Keratinocyte (primary cell): ENCODE measurements at regions not wholly inside any gene's neighbourhood (a gene's known extent, or its start where the extent isn't known, plus 50 kb on each side); places are given as distances from the start of the nearest gene placed in this dataset.

Experiments used
- DNase-seq: peaks from one replicate; pipeline ENCODE4 v3.0.0-alpha.2; 2011; ENCODE audit warnings: low read depth, missing footprints, low spot score
- FAIRE-seq: peaks from 2 replicates; lab custom pipeline; 2011; peaks lifted over from hg19 to GRCh38; lab: Jason Lieb, UNC
- H2AFZ ChIP-seq: 2 replicates; pipeline ENCODE4 v1.6.0; 2012; ENCODE audit warnings: low read length, control low read depth, inconsistent platforms; ENCODE audit not compliant: control insufficient read depth
- H3K27ac ChIP-seq: 2 replicates; pipeline ENCODE4 v1.5.1; 2011; ENCODE audit warnings: low read length; ENCODE audit not compliant: control insufficient read depth, insufficient read depth
- H3K27me3 ChIP-seq: 3 replicates; pipeline ENCODE4 v1.6.0; 2011; ENCODE audit warnings: low read length; ENCODE audit not compliant: control insufficient read depth, insufficient read depth; ENCODE audit errors: extremely low read depth
- H3K36me3 ChIP-seq, 2 experiments: 2 replicates in 1 of 2; 3 replicates in 1 of 2; pipeline ENCODE4 v1.5.1; 2011; ENCODE audit warnings: low read length in 2 of 2, mild to moderate bottlenecking in 1 of 2; ENCODE audit not compliant: control insufficient read depth in 2 of 2, insufficient read depth in 2 of 2; ENCODE audit errors: extremely low read depth in 1 of 2
- H3K4me1 ChIP-seq: 3 replicates; pipeline ENCODE4 v1.5.1; 2011; ENCODE audit warnings: low read length; ENCODE audit not compliant: control insufficient read depth, insufficient read depth; ENCODE audit errors: extremely low read depth
- H3K4me2 ChIP-seq: 3 replicates; pipeline ENCODE4 v1.6.0; 2011; ENCODE audit warnings: low read depth, low read length; ENCODE audit not compliant: control insufficient read depth, insufficient read depth; ENCODE audit errors: extremely low read depth
- H3K4me3 ChIP-seq, 3 experiments: fragments of 200-600 bp in 1 of 3; sonication (generic) in 1 of 3; 2 replicates in 2 of 3; 3 replicates in 1 of 3; pipeline ENCODE4 v1.5.1; 2011 to 2016; ENCODE audit warnings: low read length in 3 of 3, mild to moderate bottlenecking in 3 of 3, control low read depth in 2 of 3, inconsistent platforms in 1 of 3, low read depth in 1 of 3, mixed read lengths in 1 of 3, mixed run types in 1 of 3, moderate library complexity in 1 of 3; ENCODE audit not compliant: control insufficient read depth in 2 of 3, insufficient read depth in 2 of 3; ENCODE audit errors: extremely low read depth in 1 of 3
- H3K79me2 ChIP-seq: 2 replicates; pipeline ENCODE4 v1.6.0; 2012; ENCODE audit warnings: low read length; ENCODE audit not compliant: control insufficient read depth, insufficient read depth
- H3K9ac ChIP-seq: 3 replicates; pipeline ENCODE4 v1.6.0; 2011; ENCODE audit warnings: low read length; ENCODE audit not compliant: control insufficient read depth, insufficient read depth; ENCODE audit errors: extremely low read depth
- H3K9me1 ChIP-seq: 3 replicates; pipeline ENCODE4 v1.6.0; 2011; ENCODE audit warnings: low read length; ENCODE audit not compliant: control insufficient read depth, insufficient read depth; ENCODE audit errors: extremely low read depth
- H3K9me3 ChIP-seq: 2 replicates; pipeline ENCODE4 v1.5.1; 2012; ENCODE audit warnings: low read depth, low read length; ENCODE audit not compliant: control insufficient read depth
- H4K20me1 ChIP-seq: 3 replicates; pipeline ENCODE4 v1.6.0; 2011; ENCODE audit warnings: low read length; ENCODE audit not compliant: control insufficient read depth, insufficient read depth; ENCODE audit errors: extremely low read depth
- EZH2 ChIP-seq: IDR thresholded peaks from one replicate; pipeline ENCODE4 v1.6.1; 2012; ENCODE audit warnings: inconsistent platforms, mild to moderate bottlenecking, low read length, moderate library complexity
- dilution Hi-C: fragments of 300-500 bp; cut with MboI; formaldehyde crosslinking; loops from one replicate; pipeline ENCODE4 v1.7.0; 2020; ENCODE audit warnings: low sequenced_read_pairs; ENCODE audit not compliant: extremely low pct_ligation_motif_present
- TF ChIP-seq, protein P1 (sequence below), 3 experiments: IDR thresholded peaks in 1 of 3; conservative IDR thresholded peaks in 1 of 3; optimal IDR thresholded peaks in 1 of 3; 2 replicates in 2 of 3; 3 replicates in 1 of 3; pipeline versions ENCODE3 to v1.5.1; 2011; ENCODE audit warnings: low read length in 3 of 3, mild to moderate bottlenecking in 3 of 3, moderate library complexity in 2 of 3, control low read depth in 1 of 3, inconsistent platforms in 1 of 3; ENCODE audit not compliant: insufficient read depth in 2 of 3; ENCODE audit errors: extremely low read depth in 1 of 3

- H4K20me1 ChIP-seq = no peaks in the 10 kb centered on the region
- no peak overlapping the region for H3K4me3 ChIP-seq
- dilution Hi-C loops = no loop called here
- H3K9ac ChIP-seq = no peak overlapping the region
- no peaks in the 10 kb centered on the region for H3K36me3 ChIP-seq
- no peak overlapping the region for H3K4me2 ChIP-seq
- H3K79me2 ChIP-seq = no peaks in the 10 kb centered on the region
- no peak overlapping the region for H3K27ac ChIP-seq
- H3K9me1 ChIP-seq = no peaks in the 10 kb centered on the region
- no peaks in the 10 kb centered on the region for H3K4me1 ChIP-seq
- no peak overlapping the region for H2AFZ ChIP-seq
- DNase-seq (no peak), FAIRE-seq (no peak)
- no peak for TF ChIP-seq EZH2
- TF ChIP-seq, protein P1, sequence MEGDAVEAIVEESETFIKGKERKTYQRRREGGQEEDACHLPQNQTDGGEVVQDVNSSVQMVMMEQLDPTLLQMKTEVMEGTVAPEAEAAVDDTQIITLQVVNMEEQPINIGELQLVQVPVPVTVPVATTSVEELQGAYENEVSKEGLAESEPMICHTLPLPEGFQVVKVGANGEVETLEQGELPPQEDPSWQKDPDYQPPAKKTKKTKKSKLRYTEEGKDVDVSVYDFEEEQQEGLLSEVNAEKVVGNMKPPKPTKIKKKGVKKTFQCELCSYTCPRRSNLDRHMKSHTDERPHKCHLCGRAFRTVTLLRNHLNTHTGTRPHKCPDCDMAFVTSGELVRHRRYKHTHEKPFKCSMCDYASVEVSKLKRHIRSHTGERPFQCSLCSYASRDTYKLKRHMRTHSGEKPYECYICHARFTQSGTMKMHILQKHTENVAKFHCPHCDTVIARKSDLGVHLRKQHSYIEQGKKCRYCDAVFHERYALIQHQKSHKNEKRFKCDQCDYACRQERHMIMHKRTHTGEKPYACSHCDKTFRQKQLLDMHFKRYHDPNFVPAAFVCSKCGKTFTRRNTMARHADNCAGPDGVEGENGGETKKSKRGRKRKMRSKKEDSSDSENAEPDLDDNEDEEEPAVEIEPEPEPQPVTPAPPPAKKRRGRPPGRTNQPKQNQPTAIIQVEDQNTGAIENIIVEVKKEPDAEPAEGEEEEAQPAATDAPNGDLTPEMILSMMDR (optimal IDR thresholded peaks at IDR 0.05 in 1 of 3, IDR thresholded peaks at IDR 0.05 in 1 of 3, conservative IDR thresholded peaks at IDR 0.05 in 1 of 3; ENCODE audit: extremely low read depth in 1 of 3, insufficient read depth in 2 of 3, low read length in 3 of 3) = no peak
- H3K27me3 ChIP-seq = no peaks in the 10 kb centered on the region
- H3K9me3 ChIP-seq = peaks cover 4% of the 10 kb centered on the region
Observed at GRCh38 chr13:32863596-32863995, 152.6 kb upstream of the KL start.

- Histone ChIP-seq H3K9me1 (no peaks in the 10 kb centered on the region), H3K79me2 (no peaks in the 10 kb centered on the region), H3K36me3 (no peaks in the 10 kb centered on the region), H3K27ac (no peak overlapping the region), H3K4me3 (no peak overlapping the region), H2AFZ (no peak overlapping the region), H3K9ac (no peak overlapping the region), H3K9me3 (peaks cover 2% of the 10 kb centered on the region), H4K20me1 (no peaks in the 10 kb centered on the region), H3K4me1 (no peaks in the 10 kb centered on the region), H3K4me2 (no peak overlapping the region), H3K27me3 (no peaks in the 10 kb centered on the region)
- FAIRE-seq = no peak
- DNase-seq = no peak
- TF ChIP-seq, protein P1 (optimal IDR thresholded peaks at IDR 0.05 in 1 of 3, IDR thresholded peaks at IDR 0.05 in 1 of 3, conservative IDR thresholded peaks at IDR 0.05 in 1 of 3; ENCODE audit: extremely low read depth in 1 of 3, insufficient read depth in 2 of 3, low read length in 3 of 3) = no peak
- TF ChIP-seq EZH2 = no peak
- dilution Hi-C loops = no loop called here
Observed at GRCh38 chr13:32866921-32867320, 149.3 kb upstream of the KL start.
